Stimulated activated CD4-positive, alpha-beta T cell treated with anti-CD3 and anti-CD28 coated beads, Interleukin-12 subunit alpha, Interleukin-12 subunit beta, amount 100 ng/mL, for 4 hours (primary cell): ENCODE measurements at regions not wholly inside any gene's neighbourhood (a gene's known extent, or its start where the extent isn't known, plus 50 kb on each side); places are given as distances from the start of the nearest gene placed in this dataset.

Source experiments
- DNase-seq: peaks from one replicate; pipeline ENCODE4 v3.0.0-alpha.2; 2020

DNA sequence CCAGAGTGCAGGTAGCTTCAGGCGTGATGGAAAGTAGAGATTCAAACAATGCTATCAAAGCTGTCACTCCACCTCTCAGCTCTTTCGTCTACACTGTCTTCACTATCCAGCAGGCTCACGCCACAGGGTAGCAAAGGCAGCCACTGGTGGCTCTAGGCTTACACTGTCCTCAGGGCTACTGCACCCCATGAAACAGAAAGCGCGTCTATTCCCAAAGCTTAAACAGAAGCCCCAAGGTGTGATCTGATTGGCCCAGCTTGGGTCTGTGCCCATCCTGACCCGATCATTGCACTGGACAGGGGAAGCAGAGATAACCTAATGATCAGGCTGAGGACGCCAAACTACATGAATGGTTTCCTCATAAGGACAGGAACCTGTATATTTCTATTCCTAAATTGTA, 100.1 kb downstream of the PDCL3 start:
- no peak for DNase-seq

DNA sequence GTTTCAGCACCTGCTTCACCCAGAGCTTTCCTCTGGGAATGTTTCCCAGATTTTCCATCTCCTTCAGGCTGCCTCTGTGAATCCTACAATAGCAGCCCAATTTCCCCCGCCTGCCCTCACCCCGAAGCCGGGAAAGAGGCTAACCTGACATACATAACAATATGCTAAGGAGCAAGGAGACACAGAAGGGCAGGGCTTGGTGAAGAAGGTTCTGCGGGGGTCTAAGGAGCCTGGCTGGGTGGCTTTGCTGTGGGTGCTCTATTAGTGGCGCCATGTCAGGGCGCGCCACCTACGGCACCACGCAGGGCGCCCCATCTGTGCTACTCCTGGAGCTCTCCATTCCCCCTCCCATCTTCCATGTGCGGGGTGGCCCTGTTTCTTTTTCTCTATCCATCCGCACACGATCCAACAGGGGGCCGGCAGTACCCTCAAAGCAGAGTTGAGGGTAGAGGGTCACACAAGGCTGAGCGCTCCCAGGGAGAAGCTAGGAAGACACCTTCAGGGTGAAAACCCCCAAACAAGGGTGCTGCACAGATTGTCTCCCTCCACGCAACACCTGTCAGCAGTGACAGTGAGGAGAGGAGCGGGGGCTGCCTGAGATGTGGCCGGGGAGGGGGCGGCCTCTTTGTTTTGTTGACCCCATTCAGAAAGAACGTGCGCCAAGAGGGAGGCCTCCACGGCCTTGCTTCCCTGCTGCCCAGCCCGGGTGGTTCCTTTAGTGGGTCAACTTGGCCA, 101.4 kb downstream of the PDCL3 start:
- DNase-seq = no peak

DNA sequence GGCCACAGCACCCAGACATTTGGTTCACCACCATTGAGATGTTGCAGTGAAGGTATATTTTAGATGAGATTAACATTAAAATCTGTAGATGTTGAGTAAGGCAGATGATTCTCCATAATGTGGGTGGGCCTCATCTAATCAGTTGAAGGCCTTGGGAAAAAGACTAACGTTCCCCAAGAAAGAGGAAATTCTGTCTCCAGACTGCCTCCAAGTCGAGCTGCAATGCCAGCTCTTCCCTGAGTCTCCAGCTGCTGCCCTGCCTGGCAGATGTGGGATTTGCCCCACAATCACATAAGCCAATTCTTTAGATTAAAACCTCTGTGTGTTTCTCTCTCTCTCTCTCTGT, 101.9 kb downstream of the PDCL3 start:
- DNase-seq = no peak

DNA sequence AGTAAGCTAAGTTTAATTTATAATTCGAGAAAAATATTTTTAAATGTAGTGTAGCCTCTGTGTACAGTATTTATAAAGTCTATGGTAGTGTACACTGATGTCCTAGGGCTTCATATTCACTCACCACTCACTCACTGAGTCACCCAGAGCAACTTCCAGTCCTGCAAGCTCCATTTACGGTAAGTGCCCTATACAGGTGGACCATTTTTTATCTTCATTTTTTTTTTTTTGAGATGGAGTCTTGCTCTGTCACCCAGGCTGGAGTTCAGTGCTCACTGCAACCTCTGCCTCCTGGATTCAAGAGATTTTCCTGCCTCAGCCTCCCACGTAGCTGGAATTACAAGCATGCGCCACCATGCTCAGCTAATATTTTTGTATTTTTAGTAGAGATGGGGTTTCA, 104.2 kb downstream of the PDCL3 start:
- DNase-seq = no peak

DNA sequence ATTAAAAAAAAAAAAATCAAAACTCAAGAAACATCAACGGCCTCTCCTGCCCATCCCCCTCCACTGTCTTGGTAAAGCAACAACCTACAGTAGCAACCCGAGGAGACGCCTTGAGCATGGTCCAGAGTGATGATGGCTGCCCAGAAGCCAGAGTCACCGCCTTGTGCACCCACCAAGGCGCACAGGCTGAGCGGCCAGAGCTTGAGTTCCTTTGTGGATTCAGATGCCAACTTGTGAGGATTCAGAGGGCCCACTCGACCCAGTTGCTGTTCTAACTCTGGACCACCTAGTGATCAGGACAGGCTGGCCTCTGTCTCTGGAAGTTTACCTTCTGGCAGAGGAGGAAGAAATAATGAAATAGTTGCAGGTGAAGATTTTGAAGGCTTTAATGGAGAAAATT, 105.0 kb downstream of the PDCL3 start:
- no peak for DNase-seq

DNA sequence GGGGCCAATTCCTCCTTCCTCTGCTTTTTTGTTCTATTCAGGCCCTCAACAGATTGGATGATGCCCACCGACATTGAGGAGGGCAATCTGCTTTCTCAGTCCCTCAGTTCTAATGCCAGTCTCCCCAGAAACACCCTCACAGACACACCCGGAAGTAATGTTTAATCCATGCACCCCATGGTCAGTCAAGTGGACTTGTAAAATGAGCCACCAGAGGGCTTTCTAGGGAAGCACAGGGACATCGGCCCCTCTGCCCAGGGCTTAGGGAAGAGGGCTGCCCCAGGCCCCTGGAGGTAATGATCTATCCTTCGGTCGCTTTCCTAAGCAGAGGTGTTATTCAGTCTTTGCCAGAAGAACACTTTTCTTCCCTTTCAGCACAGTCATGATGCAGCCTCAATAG, 107.4 kb downstream of the PDCL3 start:
- no peak for DNase-seq

DNA sequence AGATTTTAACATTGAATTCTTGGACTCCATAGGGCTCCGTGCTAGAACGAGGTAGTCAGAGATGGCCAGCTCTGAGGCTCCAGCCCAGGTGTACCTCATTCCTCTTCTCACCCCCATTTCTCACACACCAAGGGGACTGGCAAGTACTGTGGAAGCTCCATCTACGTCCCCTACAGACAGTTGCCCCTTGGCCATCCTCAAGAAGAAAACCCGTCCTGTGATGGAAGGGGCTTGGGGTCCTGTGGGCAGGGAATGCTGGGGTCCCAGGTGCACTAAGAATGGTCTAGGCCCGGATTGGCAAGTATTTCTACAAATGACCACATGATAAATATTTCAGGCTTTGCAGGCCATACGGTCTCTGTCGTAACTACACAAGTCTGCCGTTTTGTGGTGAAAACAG, 110.3 kb downstream of the PDCL3 start:
- no peak for DNase-seq

DNA sequence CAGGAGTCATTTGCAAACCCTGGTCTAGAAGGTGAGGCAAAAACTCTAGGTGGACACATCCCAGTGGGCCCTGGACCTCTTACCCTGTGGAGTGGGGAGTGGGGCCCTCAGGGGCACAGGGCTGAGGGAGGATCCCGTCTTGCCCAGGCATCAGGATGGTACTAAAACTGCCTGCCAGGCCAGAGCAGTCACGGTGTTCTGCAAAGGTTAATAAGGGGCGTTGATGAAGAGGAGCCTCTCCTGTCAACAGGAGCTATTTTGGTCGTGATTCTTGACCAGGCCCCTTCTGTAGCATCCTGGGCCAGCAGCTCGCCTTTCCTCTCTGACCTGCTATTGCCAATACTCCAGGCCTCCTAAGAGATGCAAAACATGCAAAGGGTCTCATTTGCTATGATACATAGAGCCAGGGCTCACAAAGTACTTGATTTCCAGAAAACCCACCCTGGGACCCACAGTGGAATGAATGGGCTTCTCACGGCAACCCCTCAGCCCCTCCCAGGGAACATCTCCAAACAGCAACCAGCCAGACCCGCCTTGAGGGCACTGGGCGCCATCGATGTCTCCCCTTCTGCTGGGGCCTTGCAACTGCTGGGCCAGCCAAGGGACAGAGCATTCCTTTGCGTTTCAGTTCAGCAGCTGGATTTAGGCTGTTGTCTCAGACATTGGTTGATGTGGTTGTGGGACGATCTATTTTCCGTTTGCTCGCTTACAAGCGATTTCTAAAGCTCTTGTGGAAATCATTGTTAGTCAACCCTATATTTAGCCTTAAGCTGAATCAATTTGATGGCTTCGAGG, 111.1 kb downstream of the PDCL3 start:
- DNase-seq = no peak

DNA sequence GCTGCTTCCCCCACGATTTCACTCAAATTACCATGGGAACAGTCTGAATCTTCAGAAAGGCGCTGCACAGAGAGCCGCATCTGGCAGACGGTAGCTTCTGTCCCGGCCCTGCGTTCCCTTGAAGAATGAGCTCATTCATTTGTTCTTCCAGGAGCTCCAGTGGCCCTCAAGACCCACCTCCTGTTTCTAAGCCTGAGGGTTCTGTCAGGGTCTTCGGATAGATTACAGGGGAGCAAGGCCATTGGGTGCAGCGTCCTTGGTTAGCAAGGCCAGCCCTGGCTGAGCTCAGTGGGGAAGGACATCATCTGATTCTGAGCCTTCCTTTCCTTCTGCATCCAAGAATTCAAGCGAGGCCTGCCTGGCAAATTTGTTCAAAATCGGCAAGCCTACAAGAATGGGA, 111.9 kb downstream of the PDCL3 start:
- no peak for DNase-seq

DNA sequence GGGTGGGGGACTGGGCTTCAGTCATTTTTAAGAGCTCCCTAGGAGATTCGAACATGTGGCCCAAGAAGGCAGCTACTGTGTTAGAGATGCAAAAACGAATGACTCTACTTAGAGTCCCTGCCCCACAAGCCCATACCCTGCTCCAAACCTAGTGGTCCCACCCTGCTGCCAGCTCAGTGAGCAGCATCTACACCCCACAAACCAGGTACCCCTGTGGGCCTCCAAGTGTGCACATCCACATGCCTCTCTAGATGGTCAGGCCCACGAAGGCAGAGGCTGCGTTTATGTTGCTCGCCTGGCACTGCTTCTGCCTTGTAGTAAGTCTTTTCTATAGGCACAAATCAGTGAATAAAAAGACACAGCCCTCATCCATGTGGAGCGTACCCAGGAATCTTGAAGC, 112.6 kb downstream of the PDCL3 start:
- no peak for DNase-seq

DNA sequence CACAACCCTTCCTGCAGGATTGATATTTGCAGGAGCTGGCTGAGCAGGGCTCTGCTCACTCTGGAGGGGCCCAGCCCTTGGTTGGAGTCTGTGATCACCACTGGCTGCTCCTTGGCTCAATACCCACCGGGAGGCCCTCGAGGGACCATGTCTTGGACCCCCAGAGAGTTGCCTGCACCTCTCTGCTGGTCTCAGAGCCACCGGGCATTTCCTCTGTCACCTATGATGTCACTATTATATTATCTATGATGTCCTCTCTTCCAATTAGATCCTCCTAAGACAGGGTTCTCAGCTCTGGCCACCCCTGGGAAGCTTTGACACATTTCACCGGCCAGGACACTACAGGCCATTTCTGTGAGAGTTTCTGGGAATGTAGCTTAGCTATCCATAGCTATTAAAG, 113.1 kb downstream of the PDCL3 start:
- no peak for DNase-seq

DNA sequence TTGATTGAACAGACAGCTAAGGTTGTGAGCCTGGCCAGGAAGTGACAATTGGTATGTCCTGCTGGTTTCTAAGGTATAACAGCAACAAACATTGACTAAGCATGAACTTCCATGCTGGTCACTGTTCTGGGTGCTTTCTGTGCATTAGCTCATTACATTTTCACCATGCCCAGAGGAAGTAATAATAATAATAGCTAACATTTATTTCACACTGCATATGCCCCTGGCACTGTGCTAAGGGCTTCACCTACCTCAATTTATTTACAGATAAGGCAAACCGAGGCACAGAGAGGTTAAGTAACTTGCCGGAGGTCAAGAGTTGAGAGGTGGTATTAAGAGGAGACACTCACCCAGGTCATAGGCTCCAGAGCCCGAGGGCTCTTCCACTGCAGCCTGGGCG, 113.6 kb downstream of the PDCL3 start:
- DNase-seq = no peak

DNA sequence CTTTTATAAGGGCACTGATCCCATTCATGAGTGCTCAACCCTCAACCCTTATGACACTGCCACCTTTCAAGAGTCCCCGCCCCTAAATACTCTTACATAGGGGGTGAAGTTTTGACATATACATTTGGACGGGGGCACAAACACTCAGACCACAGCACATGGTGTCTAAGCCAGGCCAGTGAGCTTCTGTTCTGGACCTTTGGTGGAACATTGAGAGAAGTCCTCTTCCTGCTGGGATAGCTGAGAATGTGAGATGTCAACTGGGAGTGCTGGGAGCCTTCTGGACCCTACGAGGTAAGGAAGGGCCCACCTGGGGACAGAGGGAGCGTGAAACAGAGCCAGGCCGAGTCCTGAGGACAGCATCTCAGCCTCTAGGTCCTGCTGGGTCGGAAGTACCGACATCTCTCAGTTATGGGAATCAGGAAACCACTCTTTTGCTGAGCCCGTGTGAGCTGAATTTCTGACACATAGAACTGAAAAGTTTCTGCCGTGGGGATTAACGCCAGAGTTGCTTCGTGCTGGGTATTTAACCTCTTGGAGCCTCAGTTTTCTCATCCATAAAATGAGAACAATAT, 114.9 kb downstream of the PDCL3 start:
- DNase-seq = no peak

DNA sequence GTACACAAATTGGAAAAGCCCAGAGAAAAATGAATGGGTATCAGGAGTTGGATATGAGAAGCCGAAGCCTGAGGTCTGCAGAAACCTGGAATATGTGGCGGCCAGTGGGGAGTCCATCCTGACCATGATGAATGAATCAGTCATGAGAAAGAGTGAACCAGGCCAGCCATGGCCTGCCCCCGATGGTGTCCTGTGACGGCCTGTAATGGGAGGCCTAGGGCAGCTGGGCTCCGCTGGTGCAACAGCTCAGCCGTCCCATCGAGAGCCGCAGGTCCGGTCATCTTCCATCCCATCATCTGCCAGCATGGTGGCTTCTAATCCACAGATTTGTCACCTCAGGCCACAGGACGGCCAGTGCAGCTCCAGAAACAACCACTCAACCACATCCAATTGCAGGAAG, 116.4 kb downstream of the PDCL3 start:
- no peak for DNase-seq

DNA sequence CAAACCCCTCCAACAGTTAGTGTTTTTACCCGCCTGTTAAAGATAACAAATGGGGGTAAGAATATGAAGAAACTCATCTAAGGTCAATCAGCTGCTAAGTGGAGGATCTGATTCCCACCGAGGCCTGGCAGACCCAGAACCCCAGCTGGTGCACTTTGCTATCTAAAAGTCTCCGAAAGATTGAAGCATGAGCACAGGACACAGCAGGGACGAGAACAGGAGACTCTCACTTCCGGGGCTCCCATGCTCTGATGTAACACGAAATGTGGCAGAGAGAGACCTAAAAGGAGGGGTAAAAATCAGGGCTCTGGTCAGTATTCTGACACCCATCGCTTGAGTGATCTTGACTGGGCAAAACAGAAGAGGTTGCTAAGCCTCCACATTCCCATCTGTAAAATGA, 119.7 kb downstream of the PDCL3 start:
- no peak for DNase-seq

DNA sequence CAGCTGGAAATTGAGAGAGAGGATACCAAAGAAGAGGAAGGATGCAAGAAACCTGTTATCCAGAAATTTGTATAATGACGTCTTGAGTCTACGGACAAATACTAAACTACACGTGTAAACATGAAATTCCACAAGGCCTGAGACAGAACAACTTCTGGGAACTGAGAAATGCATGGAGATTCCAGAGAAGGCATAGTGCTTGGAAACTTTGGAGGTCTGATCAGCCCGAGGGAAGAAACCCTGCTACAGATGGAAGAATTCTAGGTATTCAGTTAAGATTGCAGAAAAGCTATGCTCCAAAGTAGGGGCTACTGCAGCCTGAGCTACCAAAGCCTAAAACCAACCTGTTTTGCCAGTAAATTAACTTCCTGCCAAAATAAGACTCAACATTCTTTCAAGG, 120.4 kb downstream of the PDCL3 start:
- no peak for DNase-seq

DNA sequence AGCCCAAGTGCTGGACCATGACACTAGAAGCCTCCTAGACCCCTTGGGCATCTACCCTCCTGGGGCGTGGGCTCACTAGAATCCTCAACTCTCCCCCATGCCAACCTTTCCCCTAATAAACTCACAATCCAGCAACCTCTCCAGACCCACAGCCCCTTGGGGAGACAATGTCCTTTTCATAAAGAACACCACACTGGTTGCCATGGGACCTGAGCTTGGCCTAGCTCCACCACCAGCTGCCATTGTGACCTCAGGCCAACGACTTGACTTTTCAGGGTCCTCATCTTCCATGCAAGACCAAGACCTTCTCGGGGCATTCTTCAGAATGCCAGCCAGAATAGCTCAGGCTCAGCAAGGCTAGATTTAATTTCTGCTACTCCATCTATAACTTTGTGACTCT, 128.1 kb upstream of the NPAS2 start:
- DNase-seq = no peak

DNA sequence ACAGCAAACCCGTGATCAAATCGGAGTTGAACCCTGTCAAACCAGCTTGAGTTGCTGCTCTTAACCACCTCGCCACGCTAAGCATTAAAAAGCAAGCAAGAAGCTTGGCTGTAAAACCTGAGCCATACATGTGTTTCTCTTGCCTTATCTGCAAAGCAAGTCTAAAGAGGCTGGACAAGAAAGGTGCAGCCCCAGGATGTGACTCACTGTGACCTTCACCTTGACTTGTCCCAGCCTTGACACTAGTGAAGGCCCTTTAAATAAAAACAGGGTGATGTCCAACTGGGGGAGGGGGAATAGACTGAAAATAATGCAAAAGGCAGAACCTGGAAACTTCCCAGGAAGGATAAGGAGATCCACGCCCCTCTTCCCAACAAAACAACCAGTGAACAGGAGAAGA, 127.6 kb upstream of the NPAS2 start:
- no peak for DNase-seq

DNA sequence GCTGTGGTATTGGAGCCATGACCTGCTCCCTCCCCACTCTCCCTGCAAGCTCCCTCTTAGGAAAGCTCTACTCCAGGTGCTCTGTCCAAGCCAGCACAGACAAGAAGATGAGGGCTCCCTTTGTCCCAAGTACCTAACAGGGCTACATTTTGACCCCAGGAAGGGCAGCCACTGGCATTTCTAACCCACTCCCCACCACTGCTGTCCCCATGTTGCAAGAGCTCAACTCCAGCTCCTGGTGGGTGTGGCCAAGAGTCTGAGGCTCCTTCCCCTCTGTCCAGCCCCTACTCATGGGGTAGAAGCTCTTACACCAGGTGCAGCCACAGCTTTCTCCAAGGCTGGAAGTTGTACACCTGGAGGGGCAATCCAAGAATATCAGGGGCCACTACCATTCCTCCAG, 127.0 kb upstream of the NPAS2 start:
- no peak for DNase-seq

DNA sequence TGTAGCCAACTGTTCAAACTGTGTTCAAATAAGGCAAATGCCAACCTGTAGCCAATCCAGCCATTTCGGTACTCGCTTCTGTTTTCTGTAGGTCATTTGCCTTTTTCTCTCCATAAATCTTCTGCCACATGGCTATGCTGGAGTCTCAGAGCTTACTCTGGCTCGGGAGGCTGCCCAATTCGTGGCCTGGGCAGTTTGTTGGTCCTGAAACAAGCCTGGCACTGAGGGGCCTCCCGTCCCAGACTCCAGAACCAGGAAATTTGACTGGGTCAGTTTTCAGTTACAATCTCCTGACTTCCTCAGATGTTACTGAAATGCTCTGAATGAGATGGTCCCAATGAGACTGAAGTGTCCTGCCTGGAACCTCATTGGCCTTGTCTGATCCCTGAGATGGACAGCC, 120.8 kb upstream of the NPAS2 start:
- no peak for DNase-seq

DNA sequence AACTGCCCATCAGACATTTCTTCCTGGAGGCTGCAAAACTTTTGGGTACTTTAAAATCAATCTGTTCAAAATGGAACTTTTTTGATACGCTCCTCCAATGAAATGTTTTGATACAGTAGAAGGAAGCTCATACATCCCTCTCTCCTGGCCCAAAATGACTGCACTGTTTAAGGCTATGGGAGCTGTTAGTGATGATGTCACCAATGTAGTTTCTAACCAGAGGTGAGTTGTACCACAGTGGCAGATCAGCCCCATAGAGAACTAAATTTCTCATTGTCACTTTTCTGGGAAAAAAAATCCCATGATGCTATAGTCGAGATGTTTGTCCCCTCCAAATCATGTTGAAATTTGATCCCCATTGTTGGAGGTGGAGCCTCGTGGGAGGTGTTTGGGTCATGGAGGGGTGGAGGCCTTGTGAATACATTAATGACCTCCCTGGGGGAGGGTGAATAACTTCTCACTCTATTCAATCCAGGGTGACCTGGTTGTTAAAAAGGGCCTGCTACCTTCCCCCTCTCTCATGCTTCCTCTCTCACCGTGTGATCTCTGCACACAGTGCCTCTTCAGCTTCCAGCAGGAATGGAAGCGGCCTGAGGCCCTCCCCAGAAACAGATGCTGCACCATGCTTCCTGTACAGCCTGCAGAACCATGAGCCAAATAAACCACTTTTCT, 117.4 kb upstream of the NPAS2 start:
- DNase-seq = no peak

DNA sequence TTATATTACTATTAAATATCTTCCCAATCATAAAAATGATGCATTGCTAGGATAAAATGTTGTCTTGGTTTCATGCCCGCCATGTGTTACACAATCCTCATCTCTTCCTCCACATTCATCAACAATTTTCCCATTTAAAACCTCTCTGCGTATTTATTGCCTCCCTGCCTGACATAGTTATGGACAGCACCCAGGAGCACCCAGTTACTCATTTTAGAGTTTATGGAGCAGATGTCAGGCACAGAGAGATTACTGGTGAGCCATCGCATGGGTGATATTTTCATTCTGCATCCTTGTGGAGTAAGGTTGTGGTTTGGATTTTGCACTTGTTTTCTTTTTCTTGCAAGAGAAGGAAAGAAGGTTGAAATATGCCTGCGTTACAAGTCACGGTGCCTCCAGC, 116.7 kb upstream of the NPAS2 start:
- no peak for DNase-seq

DNA sequence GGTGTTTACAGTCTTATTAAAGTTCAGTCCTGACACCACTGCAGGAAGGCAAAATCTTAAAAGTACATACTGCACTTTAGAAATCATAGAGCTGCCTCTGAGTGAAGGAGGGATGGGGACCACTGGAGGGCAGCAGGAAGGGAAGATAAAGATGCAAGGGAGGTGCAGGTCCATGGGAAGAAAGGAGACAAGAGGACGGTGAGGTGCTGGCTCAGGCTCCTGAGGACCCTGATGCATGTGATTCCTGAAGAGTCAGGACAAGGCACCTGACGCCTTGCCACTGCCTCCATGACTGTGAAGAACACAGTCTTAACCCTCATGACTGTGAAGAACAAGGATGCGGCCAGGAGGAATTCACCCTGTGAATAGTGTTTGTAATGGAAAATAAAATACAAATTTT, 116.2 kb upstream of the NPAS2 start:
- no peak for DNase-seq

DNA sequence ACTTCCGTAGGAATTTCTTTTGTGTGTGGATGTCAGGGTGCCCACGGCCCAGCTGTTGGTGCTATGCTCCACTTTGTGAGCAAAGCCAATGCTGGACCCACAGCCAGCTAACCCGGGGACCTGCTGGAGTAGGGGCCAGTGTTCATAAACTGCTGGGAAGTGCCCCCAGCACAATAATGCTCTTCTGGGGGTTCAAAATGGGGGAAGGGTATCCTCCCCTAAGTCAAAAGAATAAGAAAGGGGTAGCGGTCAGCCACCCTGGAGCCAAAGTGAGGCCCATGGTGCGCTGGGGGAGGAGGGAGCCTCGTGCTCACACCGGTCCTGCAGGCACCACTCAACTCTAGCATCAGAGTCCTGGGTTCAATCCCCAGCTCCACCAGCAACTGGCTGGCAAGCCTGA, 115.8 kb upstream of the NPAS2 start:
- no peak for DNase-seq
